SHP77 treated with DMSO at 0.1 percent for 48 hours (cell line): ENCODE measurements at regions not wholly inside any gene's neighbourhood (a gene's known extent, or its start where the extent isn't known, plus 50 kb on each side); places are given as distances from the start of the nearest gene placed in this dataset.

Experiments used
- DNase-seq: peaks from one replicate; lab custom pipeline; 2025; lab: John Stamatoyannopoulos, UW

DNA sequence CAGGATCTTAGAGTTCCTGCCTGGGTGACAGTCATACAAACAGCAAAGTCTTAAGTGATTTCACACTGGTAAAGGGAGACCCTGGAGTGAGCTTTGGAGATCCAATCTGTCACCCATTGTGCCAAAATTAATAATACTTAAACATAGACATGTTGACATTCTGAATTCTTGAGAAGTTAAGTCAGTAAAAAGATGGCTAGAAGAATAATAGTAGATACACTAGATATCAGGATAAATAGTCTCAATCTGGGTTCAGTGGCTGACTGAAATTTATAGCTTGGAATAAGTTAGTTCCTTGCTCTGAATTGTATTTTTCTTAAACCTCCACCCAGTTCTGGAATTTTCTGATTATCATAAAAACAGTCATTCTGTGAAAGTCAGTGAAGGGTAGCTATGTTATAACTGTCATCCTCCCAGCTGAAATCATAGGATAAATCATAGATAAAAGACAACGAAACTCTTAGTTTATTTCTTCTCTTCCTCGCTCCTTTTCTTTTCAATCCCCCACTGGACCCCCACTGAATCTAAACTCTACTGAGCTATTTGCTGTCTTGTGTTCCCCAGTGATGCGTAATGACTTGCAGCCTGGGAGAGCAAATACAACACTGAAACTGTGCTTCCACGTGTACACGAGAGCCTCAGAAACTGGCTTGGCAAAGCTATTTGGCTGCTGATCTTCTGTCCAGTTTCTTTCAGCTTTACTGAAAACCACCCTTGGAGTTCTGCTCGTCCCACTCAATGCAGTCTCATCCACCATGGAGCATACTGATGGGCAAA is 175.4 kb upstream of the TP63 start:
- DNase-seq: no peak

DNA sequence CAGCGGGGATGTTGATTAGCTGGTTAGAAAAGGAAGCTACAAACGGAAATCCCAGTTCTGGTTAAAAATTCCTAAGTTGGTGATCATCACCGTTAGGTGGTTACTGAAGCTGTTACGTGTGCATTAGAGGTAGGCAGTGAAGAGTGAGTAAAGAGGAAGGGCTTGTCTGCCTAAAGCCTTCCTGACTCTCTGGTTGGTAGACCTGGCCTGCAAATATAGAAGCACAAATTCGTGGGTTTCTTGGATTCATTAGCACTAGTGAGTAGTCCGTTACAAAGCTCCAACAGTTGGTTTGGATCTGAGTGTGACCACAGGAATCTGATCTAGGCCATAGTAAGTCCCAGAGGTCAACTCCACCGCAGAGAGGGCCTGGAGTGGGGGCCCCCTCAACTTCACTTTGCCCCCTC is 174.0 kb upstream of the TP63 start:
- DNase-seq: no peak

DNA sequence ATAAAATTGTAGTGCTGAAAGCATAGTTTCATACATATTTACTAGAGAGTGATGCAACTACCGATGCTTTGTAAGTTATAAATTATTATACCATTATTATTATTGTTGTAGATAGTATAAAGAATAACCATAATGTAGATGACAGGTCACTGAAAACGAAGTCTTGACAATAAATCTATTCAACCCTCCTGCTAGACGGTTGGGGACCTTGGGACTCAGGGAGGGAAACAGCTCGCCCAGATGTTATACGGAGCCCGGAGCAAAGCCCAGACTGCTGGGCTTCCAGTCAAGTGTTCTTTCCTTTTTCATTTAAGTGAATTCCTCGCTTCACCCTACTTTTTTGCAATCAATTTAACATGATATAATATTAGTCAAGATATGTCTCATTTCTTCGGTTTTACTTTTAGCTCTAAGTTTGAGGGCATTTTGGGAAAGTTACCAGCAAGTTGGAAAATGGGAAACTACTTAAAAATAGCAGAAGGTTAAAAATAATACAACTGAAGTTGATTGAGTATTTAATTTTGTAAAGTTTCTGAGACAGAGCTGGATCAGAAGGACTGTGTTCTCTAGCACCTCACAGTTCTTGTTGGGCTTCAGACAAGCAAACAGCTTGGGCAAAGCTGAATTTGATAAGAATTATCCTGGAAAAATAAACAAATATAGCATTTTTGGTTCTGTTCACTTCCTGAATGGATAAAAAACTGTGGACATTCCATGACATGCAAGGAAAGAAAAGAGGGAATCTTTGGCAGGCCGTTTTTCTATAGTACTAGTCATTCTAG is 173.4 kb upstream of the TP63 start:
- DNase-seq: no peak

DNA sequence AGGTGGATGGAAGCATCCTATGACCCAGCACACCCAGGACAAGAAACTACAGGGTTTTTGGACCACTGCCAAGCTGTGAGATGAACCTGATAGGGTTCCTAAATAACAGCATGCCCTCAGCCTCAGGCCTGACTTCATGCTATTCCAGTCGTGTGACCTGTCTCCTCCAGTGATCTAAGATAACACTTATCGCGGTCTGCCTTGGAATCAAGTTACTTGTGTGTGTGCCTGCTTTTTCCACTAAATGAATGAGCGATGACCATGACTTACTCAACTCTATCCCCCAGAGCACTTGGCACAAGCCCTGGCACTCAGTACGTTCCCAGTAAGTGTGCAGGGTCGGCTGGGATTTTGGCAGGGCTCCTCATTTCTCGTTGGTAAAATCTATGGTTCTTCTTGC is 172.7 kb upstream of the TP63 start:
- DNase-seq: no peak

DNA sequence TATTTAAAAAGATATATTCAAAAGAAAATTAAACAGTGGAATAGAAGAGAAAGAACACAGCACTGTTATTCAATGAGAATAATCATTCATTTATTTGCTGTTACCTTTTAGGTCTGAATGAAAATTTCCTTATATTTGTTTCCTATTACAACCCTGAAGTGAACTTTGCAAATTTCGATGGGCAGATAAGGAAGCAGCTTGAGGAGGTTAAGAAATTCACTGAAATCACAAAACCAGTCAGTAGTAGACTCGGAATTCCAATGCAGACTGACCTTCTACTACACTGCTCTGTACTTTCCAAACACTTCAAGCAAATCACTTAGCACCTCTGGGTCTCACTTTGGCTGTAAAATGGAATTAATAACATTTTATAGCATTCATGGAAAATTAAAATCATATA is 172.0 kb upstream of the TP63 start:
- no peak for DNase-seq

DNA sequence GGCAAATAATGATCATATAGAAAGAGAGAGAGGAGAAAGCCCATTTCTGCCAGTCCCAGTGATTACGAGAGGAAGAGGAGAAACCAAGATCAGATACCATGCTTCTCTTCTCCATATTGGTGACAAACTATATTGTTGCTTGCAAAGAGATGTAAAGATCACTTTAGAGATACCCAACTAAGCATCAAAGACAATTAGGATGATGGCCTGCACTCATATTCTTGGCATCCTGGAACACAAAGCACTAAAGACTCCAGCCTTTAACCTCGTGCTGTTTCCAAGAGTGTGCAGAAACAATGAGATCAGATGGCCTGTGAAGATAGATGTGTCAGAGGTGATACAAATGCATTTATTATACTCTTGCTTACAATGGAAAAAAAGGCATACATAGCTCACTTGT is 170.7 kb upstream of the TP63 start:
- no peak for DNase-seq

DNA sequence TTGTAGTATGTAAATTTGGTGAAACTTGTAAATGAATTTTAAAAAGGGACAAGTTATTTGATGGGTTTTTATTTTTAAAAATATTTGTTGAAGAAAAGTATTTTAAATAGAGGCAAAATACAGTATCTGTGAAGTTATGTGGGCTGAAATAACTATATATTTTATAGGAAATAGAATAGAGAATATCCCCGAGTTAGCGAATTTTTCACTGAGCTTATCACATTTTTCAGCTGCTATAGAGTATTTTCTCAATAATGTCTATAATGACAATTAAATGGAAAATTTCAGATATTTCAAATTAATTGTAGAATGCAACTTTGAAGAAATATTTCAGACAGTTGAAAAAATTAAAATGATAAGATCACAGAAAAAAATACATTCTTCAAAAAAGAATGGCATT is 166.4 kb upstream of the TP63 start:
- DNase-seq: no peak

DNA sequence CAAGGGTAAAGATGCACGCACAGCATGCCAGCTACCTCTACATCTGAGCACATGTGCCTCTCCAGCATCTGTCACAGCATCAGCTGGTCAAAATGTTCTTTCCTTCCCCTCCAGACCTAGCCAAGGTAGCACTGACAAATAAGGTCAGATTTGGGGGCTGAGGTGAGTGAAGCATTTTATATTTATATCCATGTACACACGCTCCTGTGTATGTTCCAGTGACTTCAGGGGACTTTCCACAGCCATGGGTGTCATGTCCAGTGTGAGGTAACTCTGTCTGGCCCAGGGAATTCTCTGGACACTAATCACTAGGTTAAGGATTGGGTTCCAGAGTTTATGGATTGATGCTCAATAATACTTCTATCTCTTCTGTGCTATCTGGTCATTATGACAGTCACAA is 165.2 kb upstream of the TP63 start:
- no peak for DNase-seq

DNA sequence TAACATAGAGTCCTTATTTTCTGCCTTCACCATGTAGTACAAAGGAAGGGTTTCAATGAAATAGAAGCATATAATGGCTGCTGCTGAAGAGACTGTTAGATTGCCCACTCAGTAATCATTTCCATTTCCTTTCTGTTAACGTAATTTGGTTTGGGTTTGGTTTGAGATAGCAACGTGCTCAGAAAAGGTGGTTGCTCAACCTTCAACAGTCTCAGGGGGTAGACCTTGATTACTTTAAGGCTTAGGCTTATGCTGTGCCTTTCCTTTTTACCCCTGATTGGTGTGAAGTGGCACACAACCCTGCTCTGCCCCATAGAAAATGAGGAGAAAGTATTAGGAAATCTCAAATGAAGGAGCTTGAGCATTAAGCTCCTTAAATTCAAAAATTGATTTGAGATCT is 163.7 kb upstream of the TP63 start:
- no peak for DNase-seq

DNA sequence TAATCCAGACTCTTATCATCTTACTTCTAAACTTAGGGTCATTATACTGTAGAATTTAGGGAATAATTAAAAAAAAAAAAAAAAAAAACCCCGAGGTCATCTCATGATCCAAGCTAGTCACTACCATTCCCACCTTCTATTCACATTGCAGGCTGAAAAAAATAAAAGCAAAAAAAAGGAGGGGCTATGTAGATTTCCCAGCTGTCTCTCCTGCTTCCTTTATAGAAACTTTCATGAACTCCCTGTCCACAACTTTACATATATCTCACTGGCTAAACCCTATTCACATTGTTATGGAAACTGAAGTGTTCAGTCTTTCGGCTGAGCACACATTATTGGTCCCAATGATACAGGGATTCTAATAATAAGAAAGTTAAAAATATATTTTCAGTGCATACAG is 156.2 kb upstream of the TP63 start:
- no peak for DNase-seq

DNA sequence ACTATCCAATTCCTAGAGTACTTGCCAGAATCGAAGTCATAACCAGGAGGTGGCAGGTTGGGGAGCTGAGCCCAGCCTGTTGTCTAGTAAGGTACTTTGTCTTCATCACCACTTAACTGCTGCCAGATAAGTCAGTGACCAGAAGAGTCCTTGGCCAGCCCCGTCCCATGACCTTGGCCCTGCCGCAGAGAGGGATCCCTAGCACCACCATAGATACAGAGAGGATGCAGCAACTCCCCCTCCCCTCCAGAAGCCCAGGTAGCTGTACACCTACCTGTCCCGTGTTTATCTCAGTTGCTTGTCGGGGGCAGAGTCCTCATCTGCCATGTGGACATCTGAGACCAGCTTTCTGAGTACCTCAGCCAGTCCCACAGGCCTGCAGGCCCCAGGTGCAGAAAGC is 153.6 kb upstream of the TP63 start:
- DNase-seq: no peak

DNA sequence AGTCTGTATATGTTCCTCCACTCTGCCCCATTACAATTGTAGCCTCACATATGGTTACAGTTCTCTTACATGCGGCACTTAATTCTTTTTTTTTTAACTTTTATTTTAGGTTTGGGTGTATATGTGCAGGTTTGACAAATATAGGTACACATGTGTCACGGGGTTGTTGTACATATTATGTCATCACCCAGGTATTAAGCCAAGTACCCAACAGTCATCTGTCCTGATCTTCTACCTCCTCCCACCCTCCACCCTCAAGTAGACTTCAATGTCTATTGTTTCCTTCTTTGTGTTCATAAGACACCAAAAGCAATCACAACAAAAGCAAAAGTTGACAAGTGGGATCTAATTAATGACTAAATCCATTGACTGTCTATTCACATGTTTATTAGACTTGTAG is 144.6 kb upstream of the TP63 start:
- DNase-seq: no peak

DNA sequence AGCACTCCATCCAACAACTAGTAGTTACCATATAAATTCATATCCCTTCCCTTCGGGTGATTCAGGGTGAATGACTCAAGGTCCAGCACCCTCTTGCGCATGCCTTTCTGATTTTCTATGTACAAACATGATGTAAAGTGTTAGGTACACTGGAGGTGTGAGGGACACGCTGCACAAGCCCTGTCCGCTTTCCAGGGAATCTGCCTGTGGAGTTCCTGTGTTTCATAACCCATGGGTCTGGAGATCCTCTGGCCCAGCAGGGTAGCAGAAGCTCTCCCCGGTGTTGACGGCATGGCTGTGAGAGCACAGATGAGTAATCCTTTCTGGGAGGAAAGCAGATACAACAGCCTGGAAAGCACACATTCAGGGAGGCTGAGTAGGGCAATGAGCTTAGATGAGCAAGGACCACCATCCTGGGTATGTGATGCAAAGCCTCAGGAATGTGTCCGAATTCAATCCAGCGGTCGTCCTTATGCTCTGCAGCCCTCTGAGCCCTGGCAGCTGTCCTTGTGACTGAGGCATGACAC is 142.9 kb upstream of the TP63 start:
- no peak for DNase-seq

DNA sequence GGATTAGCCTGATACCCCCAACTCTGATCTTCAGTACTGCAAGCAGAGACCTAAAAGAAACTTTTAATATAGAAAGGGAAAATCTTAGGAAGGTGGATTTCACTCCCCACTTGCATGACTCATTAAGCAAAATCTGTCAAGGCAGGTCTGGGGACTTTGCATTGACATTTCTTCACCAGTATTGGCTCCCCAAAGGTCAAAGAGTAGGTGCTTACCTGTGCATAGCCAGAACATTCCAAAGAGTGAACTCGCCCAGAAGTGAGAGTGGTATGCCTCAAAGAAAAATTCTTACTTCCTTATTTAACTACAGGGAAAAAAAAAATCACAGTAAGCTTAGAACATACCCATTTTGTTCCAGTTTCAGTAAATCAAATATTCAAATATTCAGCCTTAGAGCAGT is 140.9 kb upstream of the TP63 start:
- no peak for DNase-seq

DNA sequence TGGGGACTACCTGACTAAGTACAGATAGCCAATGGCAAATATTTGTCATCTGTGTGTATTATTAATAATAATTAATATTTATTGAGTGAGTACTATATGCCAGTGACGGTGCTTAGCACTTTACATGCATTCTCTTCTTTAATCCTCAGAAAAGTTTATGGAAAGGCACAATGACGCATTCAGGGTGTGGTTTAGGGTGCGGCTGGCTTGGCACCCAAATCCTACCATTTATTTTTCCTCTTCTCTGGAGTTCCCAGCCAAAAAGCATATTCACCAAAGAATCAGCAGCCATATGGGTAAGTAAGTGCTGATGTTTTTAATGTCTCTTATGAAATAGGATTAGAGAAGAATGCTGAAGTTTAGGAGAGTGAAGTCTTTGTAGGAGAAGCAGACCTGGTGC is 140.4 kb upstream of the TP63 start:
- DNase-seq: no peak

DNA sequence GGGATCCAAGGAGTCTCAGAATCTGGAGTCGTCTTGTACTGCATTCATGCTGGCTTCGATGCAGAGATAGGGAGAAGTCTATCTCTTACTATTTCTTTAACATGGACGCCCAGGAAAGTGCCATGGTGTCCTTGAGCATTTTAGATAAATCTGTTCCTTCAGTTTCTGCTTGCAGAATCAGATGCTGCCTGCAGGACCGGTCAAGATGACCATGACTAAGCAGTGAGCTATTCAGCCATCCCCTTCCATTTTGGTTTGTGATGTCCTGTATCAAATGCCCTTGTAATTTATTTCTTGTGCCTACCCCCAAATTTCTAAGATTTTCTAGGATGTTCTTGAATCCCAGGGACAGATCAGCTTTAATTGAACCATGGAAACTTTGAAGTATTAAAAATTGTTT is 139.4 kb upstream of the TP63 start:
- no peak for DNase-seq

DNA sequence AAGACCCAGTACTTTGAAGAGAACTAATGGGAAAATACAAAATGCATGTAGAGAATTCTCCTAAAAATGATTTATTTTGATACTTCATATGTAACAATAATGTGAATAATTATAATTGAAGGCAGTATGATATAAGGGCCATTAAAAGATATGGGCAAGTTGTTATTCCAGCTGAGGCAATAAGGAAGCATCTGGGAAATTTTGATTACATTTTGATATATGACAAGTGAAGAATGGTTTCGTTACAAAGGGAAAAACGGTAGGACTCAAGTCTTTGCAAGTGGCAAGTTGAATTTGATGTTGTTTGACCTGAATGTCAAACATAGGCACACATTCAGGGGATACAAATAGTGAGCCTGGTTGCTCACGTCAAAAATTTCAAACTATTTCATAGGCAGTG is 137.9 kb upstream of the TP63 start:
- no peak for DNase-seq

DNA sequence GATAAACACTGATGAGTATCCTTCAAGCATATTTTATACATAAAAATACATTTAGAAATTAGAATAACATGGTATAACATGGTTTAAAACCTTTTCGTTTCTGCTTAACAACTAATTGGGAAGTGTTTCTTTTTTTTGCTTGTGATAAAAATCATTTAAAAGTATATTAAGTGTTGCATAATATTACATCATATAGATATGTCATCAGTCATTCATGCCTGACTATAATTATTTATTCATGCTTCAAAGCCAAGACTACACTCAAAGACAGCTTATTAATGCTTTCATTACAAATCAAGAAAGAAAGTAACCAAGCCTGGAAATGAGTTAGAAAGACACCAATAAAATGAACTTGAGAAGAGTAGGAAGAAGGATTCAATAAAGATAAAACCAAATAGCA is 136.6 kb upstream of the TP63 start:
- DNase-seq: no peak

DNA sequence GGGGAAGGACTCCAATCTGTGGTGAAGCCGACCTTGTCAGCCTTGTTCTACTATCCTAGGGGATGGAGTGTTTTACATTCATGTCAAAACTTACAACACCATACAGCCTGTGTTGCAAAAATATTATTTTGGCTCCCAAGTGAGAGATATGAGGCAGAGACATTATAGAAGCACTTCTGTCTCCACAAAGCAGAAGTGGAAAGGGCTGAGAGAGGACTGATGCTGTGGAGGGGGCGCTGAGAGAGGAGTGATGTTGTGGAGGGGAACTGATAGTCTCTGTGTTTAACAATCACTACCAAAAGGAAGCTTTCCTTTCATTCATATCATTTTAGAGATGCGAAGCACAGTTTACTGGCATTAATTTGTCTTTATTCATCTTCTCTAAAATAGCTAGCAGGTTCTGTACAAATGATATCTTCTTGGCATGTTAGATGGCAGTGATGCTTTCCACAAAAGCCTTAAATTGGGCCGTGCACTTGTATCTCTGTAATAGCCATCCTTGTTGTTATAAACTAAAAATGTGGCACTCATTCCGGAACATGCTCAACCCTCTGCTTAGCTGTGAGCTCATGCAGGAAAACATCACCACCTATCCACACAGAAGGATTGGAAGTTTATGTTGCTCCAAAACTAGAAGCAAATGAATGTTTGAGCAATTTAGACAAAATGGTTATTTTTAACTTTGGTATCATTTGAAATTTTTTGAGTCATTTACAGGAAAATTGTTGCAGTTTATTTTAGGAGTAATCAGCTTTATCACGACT is 134.6 kb upstream of the TP63 start:
- no peak for DNase-seq

DNA sequence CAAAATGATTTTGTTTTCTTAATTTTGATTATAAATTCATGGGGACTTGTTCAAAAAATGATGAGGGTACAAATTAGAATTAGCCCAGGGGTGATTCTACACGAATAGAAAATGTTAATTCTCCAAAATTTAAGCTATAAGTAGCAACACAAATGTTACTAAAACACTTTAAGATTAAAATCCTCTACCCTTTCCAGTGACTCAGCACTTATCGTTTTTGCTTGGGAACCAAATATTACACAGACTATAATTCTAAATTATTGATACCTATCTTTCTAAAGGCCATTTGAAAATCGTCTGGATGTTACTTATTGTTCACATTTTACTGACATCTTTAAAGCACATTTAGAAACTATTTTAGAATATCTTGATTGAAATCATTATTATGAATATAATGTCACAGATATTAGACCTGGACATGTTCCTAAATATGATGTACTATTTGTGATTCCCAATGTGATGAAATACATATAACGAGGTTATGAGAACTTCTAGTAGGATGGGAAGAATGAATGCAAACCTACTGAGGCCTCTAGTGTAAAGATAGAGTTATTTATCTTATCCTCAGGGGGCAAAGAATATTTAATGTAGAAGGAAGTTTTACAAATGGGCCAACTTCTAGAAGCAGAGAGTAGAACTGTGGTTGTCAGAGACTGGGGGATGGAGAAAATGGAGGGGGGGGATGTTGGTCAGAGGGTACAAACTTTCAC is 132.0 kb upstream of the TP63 start:
- no peak for DNase-seq

DNA sequence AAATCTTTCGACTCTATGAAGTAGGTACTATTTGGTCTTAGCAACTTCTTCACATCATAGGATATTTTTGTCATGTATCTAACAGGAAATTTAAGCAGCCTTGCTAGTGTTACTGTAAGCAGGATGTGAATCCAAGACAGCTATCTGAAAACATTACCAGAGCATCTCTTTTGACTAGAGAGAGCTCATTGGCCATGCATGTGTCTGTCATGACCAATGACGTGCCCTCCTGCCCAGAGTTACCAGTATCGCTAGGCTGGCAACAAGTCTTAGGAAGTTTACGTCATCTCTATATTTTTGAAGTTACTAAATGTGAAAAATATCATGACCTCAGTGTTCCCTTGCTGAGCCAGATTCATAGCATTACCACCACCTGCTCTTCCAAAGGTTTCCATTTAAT is 130.9 kb upstream of the TP63 start:
- DNase-seq: no peak
